ENCODE measurements at regions not wholly inside any gene's neighbourhood (a gene's known extent, or its start where the extent isn't known, plus 50 kb on each side); places are given as distances from the start of the nearest gene placed in this dataset.

GRCh38 chr2:39608686-39609441 lies 56.9 kb upstream of the TMEM178A start:
- no peaks in the 10 kb centered on the region for H3K9me3 ChIP-seq (ENCODE audit: control insufficient read depth in 1 of 2, low read length in 2 of 2)
- no peaks in the 10 kb centered on the region for H3K27me3 ChIP-seq (ENCODE audit: control insufficient read depth in 1 of 2, insufficient read depth in 2 of 2, low read length in 2 of 2)
- no peak overlapping the region for H3K4me3 ChIP-seq (ENCODE audit: low read depth in 1 of 2, low read length in 2 of 2)
- no peaks in the 10 kb centered on the region for H3K4me1 ChIP-seq (ENCODE audit: control insufficient read depth in 1 of 2, insufficient read depth in 2 of 2, low read length in 2 of 2)
- H3K9ac ChIP-seq (ENCODE audit: low read depth in 1 of 2, low read length in 2 of 2): no peak overlapping the region
- no peaks in the 10 kb centered on the region for H3K36me3 ChIP-seq (ENCODE audit: control insufficient read depth in 1 of 2, insufficient read depth in 2 of 2, low read length in 2 of 2)
- H3K27ac ChIP-seq (ENCODE audit: low read depth, low read length): no peak overlapping the region

GRCh38 chr2:39609917-39610316 lies 55.8 kb upstream of the TMEM178A start:
- Histone ChIP-seq H3K4me1 (ENCODE audit: control insufficient read depth in 1 of 2, insufficient read depth in 2 of 2, low read length in 2 of 2) (no peaks in the 10 kb centered on the region), H3K27ac (ENCODE audit: low read depth, low read length) (no peak overlapping the region), H3K9ac (ENCODE audit: low read depth in 1 of 2, low read length in 2 of 2) (no peak overlapping the region), H3K4me3 (ENCODE audit: low read depth in 1 of 2, low read length in 2 of 2) (no peak overlapping the region), H3K9me3 (ENCODE audit: control insufficient read depth in 1 of 2, low read length in 2 of 2) (no peaks in the 10 kb centered on the region), H3K27me3 (ENCODE audit: control insufficient read depth in 1 of 2, insufficient read depth in 2 of 2, low read length in 2 of 2) (no peaks in the 10 kb centered on the region), H3K36me3 (ENCODE audit: control insufficient read depth in 1 of 2, insufficient read depth in 2 of 2, low read length in 2 of 2) (no peaks in the 10 kb centered on the region)

- peaks cover 0 to 6% of the 10 kb centered on the region in 2 donors for H3K4me1 ChIP-seq (ENCODE audit: control insufficient read depth in 1 of 2, insufficient read depth in 2 of 2, low read length in 2 of 2)
- no peaks in the 10 kb centered on the region for H3K27me3 ChIP-seq (ENCODE audit: control insufficient read depth in 1 of 2, insufficient read depth in 2 of 2, low read length in 2 of 2)
- H3K9me3 ChIP-seq (ENCODE audit: control insufficient read depth in 1 of 2, low read length in 2 of 2): no peaks in the 10 kb centered on the region
- H3K27ac ChIP-seq (ENCODE audit: low read depth, low read length): no peak overlapping the region
- no peaks in the 10 kb centered on the region for H3K36me3 ChIP-seq (ENCODE audit: control insufficient read depth in 1 of 2, insufficient read depth in 2 of 2, low read length in 2 of 2)
- H3K4me3 ChIP-seq (ENCODE audit: low read depth in 1 of 2, low read length in 2 of 2): no peak overlapping the region
- no peak overlapping the region for H3K9ac ChIP-seq (ENCODE audit: low read depth in 1 of 2, low read length in 2 of 2)
Measured at GRCh38 chr2:39615675-39616074, 50.0 kb upstream of the TMEM178A start.

Measured in duodenal mucosa (tissue), 2 donors.